Hypothalamus (tissue), 51 donors: ENCODE measurements at regions not wholly inside any gene's neighbourhood (a gene's known extent, or its start where the extent isn't known, plus 50 kb on each side); places are given as distances from the start of the nearest gene placed in this dataset.
"Not testable (repeated sequence)": the region's sequence is repeated elsewhere in the genome, so short reads cannot be mapped to it uniquely, and the experiment has no call there.

Experiments used
- DNase-seq, 51 donors: peaks; one replicate each; lab custom pipeline; 2025; lab: John Stamatoyannopoulos, UW

DNA sequence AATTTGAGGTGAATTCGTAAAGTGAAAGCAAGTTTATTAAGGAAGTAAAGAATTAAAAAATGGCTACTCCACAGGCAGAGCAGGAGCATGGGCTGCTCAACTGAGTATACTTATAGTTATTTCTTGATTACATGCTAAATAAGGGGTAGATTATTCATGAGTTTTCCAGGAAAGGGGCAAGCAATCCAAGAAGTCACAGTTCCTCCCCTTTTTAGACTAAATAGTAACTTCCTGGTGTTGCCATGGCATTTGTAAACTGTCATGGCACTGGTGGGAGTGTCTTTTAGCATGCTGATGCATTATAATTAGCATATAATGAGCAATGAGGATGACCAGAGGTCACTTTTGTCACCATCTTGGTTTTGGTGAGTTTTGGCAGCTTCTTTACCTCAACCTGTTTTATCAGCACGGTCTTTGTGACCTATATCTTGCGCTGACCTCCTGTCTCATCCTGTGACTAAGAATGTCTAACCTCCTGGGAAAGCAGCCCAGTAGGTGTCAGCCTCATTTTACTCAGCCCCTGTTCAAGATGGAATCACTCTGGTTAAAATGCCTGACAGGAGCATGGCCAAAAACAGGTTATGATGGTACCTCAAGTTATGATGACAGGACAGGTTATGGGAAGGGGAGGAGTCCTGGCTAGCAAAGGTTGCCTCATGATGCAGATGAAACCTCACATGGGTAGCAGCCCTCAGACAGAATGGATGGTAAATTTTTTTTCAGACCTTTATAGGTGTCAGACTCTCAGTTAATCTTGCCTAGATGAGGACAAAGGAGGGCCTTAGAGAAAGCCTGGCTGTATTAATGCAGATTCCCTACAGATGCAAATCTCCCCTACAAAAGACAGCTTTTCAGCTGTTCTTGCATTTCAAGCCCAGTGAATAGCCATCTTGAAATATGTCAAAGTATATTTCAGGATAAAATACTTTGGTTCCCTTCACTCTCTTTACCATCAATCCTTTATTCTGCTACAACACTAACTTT lies 49.7 kb downstream of the SIPA1L2 start:
- DNase-seq: no peak

DNA sequence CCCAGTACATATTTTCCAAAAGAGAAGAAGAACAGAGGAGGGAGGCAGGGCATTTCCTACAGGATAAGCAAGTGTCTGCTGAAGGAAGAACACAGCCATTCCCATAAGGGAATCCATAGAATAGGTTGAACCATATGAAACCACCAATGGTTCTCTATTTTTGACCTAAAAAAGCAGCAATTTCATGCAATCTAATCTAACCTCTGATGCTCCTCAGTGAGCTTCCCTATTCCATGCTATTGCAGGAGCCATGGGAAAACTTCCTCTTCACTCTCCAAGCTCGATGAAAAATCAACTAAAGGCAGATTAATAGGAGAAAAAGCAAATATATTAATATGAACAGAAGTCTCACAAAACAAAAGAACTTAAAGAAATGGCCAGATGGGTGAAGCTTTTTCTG lies 50.5 kb downstream of the SIPA1L2 start:
- no peak for DNase-seq

DNA sequence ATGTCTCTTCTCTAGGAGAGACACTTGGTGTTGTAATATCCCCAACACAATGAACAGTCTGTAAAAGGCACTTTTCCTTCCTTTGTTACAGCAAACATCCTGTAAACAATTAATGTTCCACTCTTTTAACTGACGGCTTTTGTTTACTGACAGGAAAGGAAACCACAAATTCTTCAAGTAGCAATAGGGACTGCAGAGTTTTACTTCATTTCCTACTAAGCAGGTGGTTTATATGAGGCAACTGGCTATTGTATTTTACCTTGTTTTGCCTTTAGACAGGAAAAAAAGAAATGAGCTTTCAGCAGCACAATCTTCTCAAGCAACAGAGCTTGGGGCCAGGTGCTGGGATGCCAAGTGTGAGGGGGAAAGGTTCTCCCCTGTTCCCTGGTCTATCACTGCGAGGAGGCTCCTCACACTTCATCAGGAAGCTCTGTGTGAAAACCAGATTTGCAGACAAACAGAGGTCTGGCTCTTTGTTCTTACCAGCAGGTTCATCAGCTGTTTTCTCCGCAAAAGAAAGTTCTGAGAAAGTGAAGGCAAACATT lies 51.2 kb downstream of the SIPA1L2 start:
- DNase-seq: no peak

DNA sequence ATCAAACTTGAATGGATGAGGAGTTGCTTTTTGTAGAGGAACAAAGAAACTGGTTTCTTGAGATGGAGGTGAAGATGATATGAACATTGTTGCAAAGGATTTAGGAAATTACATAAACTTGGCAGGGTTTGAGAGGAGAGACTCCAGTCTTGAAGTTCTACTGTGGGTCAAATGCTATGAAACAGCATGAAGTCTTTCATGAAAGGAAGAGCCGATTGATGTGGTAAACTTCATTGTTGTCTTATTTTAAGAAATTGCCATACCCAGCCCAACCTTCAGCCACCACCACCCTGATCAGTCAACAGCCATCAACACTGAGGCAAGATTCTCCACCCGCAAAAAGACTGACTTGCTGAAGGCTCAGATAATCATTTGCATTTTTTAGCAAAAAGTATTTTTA lies 52.2 kb downstream of the SIPA1L2 start:
- no peak for DNase-seq

DNA sequence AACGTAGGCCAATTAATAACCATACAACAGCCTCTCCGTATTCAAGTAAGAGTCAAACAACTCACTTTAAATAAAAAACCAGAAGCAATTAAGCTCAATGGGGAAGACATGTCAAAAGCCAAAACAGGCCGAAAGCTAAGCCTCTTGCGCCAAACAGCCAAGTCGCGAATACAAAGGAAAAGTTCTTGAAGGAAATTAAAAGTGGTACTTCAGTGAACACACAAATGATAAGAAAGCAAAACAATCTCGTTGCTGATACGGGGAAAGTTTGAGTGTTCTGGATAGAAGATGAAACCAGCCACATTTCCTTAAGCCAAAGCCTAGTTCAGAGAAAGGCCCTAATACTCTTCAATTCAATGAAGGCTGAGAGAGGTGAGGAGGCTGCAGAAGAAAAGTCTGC lies 53.4 kb downstream of the SIPA1L2 start:
- no peak for DNase-seq

DNA sequence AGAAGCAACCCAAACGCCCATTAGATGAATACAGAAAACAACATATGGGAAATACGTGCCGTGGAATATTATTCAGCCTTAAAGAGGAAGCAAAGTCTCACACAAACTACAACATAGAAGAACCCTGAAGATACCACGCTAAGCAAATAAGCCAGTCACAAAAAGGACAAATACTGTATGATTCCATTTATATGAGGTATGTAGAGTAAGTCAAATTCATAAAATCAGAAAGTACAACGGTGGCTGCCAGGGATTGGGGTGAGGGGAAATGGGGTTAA lies 54.2 kb downstream of the SIPA1L2 start:
- no peak for DNase-seq

DNA sequence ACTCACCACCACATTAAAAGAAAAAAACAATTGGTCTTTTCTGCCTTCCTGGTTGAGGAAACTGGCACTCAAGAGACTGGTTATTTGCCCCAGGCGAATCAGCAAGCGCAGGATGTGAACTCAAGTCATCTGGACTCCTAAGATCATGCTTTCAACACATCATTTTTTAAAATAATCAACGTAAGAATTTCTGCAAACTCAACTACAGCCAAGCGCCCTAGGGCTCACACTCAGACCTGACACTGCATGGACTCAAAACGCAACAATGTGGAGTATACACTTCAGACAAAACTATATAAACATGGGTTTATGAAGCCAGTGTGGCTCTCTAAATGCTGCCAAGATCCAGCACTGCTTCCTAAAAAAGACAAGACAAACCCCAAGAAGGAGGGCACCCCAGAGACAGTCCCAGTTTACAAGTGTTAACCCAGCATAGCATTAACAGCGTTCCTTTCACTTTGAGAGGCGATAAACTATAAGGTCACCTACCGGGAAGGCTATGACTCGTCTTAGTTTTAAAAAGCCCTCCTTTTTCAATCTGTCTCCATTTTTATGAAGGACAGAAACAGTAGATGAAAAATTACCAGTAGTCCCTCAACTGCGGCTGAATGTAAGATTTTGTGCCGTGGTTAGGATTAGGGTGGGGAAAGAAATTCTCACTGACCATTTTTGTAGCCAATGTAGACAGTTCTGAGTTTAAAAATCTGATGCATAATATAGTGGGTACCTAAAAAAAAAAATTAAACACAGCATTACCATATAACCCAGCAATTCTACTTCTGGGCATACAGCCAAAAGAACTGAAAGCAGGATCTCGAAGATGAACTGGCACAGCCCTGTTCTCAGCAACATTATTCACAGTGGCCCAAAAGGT lies 54.8 kb downstream of the SIPA1L2 start:
- DNase-seq: no peak

DNA sequence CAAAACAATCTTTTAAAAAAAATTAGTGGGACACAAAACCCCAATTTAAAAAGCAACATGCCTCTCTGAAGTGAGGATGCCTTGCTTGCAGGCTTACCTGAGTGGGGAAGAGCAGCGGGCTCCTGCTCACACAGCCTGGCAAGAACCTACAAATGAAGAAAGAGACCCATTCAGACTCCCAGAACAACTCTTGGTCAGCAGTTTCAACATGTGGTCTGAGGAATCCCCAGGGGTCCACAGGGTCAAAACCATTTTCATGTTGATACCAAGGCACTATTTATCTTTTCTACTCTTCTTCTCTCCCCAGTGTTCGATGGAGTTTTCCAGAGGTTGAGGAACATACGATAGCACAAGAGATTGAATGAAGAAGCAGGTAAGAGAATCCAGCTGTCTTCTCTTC lies 55.9 kb downstream of the SIPA1L2 start:
- DNase-seq: no peak

DNA sequence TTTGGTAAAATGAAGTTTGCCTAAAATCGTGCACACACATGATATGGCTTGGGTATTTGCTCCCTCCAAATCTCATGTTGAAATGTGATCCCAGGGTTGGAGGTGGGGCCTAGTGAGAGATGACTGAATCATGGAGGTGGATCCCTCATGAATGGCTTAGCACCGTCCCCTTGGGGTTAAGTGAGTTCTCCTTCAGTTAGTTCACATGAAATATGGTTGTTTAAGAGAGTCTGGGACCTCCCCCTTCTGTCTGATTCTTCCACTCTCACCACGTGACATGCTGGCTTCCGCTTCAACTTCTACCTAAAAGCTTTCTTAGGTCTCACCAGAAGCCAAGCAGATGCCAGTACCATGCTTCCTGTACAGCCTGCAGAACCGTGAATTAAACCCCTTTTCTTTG lies 58.4 kb downstream of the SIPA1L2 start:
- no peak for DNase-seq

DNA sequence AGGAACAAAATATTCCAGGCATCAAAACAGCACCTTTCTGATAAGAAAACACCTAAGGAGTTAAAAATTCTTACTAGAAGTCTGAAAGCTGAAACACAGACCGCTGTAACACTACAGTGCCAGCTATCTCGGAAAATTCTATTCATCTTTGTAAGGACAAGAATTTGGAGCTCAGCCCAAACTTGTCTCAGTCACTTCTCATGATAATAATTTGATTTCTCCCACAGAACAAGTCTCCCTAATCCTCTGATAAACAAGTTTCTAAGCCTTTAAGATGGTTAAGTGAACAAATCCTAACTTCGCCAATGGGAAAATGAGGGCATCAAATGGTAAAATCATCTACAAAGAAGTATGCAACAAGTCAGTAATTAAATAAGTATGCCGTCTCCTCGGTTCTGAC lies 59.9 kb downstream of the SIPA1L2 start:
- DNase-seq: no peak

DNA sequence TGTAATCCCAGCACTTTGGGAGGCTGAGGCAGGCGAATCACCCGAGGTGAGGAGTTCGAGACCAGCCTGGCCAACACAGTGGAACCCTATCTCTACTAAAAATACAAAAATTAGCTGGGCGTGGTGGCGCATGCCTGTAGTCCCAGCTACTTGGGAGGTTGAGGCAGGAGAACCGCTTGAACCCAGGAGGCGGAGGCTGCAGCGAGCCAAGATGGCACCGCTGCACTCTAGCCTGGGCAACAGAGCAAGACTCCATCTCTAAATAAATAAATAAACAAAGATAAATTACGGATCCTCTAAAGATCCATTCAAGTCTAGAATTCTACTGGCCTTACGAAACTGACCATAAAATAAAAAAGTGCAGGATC lies 60.4 kb downstream of the SIPA1L2 start:
- DNase-seq: not testable (repeated sequence)

DNA sequence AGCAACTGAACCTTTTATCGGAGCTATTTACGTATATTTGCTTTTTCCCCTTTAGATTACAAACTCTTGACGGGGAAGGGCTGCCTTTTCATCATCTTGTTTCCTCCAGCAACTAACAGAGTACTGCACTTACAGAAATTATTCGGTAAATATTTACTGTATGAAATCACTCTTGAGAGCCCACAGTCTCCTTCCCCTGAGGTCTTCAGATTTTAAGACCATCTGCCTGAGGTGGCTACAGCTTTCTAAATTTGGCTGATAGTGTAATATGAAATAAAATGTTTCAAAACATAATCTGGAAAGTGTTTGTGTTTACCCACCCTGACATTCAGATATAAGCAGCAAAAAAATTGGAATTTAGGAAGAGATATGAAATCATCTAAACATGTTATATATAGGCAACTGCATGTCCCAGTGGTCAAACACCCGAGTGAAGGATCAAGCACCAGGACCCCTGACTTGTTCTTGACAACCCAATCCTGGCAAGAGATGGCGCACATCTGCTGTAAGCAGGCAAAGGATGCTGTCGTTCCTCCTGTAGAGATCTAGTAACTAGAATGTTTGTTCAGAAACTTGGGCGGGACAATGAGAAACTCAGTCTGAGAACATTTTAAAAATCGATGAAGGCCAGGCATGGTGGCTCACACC lies 60.9 kb downstream of the SIPA1L2 start:
- DNase-seq: no peak

DNA sequence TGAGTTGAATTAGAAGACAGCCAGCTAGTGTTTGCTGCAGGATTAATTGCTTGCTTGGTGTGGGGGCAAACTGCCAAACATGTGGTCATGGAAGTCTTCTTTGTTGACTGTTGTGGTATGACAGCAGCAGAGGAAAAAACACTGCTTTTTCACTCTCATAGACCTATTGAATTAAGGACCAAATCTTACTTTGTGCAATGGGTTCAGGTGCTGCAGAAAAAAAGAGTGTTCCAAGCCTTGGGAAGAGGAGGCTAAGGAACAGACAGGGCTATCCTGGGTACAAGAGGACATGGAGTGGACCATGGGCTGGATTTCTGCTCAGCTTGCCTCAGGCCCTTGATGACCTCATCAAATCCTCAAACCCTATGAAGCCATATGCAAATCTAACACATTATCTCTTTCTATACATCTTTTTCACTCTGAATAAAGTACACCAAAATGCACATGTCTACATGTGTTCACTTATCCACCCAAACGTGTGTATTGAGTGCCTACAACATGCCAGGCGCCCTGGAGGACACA lies 61.5 kb downstream of the SIPA1L2 start:
- peak in 6 of 51 donors; percentile 8 to 25 (median 10) for DNase-seq

DNA sequence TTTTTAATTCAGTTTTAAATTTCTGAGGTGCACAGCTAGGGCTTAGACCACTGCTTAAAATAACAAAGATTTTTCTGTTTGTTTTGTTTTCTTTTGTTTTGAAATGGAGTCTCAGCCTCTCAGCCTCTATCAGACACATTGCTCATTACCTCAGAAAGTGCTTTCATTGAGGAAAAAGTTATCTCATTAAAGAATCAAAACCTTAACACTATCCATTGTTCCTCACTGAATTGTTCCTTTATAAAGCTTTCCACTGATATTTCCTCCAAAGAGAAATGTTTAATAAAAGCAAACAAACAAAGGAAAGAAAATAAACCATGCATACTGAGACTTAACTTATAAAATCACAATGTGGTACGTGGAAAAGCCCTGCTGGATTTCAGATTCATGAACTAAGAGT lies 63.8 kb downstream of the SIPA1L2 start:
- DNase-seq: no peak

DNA sequence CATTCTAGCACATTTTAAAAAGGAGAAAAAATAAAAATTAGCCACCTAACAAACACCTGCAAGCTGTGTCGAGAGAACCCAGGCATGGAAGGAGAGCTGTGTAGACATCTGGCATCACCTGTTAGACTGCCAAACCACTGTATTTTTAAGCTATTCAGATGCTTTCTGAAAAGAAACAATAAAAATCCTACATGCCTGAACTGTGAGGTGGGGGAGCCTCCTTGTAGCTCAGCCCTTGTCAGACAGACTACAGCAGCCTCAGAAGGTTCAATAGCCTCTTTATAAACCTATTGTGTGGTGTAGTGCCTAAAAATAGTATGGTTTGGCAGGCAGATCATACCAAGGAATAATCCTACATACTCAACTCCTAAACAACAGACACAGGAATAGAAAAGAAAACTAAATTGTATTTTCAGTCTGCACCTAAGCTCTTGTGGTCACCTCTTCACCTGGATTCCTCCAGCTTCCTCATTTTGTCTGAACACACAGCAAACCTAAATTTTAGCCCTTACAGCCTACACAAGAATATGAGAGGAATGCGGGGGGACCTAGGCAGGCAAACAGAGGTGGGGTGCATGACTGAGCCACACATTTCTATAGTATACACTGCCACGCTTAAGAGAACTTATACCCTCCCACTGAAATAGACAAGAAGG lies 67.0 kb downstream of the SIPA1L2 start:
- DNase-seq: no peak

DNA sequence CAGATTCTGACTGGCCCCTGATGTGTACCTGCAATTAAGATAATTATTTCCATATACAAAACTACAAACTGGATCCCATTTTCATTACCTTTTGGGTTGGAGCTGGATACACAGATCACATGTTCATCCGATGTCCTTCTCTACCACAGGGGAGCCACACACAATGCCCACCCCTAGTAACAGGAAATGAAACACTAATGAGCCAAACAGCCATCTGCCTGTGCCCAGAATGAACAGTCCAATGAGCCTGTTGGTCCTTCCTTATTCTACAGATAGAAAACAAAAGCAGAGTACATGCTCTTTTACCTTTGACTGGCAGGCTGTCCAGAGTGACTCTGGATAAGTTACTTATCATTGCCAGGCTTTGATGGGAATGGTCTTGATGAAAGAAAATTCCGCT lies 68.6 kb downstream of the SIPA1L2 start:
- no peak for DNase-seq

DNA sequence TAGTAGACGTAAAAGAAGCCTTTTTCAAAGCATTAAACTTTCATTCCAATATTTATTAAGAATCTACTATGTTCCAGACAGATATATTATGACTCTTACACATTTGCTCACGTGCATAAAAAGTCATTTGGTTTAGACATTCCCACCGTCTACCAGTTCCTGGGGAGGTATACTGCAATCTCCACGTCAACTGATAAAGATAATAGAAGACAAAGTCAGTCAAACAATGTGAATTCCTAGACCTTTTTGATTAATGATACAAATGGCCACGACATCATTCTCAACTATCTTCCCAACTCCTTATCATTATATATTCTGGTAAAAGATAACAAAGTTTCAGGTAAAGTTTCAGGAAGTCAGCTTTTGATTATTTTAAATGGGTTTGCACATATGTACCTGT lies 69.0 kb downstream of the SIPA1L2 start:
- DNase-seq: no peak

DNA sequence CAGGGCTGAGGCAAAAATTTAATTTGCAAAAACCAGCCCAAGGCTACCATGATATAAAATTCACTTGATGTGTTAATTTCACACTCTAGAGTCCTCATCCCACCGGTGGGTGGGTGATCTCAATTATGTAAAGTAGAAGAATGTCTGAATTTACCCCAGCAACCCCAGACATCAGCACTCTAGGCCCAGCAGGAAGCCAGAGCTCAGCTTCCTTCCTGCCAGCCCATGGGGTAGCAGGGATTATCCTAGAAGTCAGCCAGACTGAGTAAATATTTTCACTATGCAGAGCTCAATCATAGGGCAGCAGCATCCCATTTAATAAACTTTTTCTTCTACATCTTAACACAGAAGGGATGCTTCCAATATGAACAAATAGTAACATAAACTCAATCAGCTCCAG lies 71.0 kb downstream of the SIPA1L2 start:
- DNase-seq: no peak

DNA sequence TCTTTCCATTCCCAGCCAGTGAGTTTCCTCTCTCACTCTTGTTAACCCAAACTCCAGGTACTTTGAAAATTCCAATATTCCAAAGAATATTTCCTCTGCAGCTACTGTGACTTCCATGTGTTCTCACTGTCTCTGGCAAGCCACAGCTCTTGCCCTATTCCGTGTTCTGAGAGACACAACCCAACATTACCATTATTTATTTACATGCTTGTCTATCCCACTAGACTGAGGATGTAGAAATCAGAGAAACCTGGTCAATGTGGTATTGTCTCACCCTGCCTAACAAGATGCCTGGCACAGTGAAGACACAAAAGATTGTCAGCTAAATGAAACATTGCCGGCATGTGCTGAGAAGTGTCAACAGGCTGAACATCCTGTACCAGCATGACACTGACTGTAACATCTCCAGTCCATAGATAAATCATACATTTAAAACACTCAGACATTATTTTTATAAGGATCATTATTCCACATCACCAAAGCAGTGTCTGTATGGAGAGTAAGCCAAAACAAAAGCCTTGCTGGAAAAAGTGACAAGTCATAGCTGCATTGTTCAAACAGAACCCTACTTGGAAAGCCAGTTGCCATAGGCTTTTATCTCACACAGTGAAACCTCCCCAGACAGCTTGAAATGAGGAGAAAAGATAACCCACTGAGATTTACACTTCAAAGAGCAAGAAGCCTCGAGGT lies 72.3 kb downstream of the SIPA1L2 start:
- no peak for DNase-seq

DNA sequence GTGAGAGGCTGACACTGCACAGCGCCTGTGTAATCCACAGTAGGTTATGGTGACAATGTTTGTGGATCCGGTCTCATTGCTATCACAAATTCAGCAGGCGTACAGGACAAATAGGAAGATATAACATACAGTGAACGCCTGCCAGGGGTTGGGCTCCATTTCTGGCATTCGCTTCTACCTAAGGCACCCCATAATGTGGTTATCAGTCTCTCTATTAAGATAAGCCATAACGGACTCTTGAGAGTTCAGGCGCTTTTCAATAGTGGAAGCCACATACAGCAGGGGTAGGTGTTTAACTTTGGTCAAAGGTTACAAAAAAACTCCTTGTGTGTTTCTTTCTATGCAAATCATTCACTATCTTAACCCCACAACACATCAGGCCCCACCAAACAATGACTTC lies 72.8 kb downstream of the SIPA1L2 start:
- no peak for DNase-seq
